EL (cell line): ENCODE measurements at regions not wholly inside any gene's neighbourhood (a gene's known extent, or its start where the extent isn't known, plus 50 kb on each side); places are given as distances from the start of the nearest gene placed in this dataset.
"Not testable (repeated sequence)": the region's sequence is repeated elsewhere in the genome, so short reads cannot be mapped to it uniquely, and the experiment has no call there.

Experiments
- DNase-seq: peaks from one replicate; pipeline ENCODE4 v3.0.0-alpha.2; 2016

GRCh38 chr2:66013456-66013855 is 421.5 kb upstream of the MEIS1 start:
- DNase-seq, result no peak

DNA sequence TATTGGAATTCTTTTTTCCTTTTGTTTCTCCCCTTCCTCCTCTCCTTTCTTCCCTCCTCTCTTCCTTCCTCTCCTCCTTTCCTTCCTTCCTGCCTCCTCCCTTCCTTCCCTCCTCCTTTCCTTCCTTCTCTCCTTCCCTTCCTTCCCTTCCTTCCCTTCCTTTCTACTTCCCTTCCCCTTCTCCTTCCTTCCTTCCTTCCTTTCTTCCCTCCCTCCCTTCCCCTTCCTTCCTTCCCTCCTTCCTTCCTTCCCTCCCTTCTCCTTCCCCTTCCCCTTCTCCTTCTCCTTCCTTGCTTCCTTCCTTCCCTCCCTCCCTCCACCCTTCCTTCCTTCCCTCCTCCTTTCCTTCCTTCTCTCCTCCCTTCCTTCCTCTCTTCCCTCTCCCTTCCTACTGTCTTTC is 431.0 kb upstream of the MEIS1 start:
- no peak for DNase-seq

- no peak for DNase-seq
Measured at GRCh38 chr2:66001538-66001937, 433.4 kb upstream of the MEIS1 start.

DNA sequence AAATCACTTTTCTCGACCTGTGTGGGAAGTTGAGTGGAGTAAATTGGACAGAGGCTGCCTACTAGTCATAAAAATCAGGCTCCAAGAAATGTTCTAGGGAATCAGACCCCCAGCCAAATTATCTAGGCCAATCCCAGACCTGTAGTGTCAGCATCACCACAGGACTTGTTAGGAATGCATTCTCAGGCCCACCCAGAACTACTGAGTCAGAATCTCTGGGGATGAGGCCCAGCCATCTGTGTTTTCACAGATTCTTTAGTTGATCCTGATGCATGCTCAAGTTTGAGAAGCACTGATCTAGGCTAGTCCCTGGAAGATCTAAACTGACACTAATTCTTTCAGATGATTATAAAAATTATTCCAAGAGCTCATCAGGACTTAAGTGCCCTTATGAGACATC is 434.0 kb upstream of the MEIS1 start:
- no peak for DNase-seq

DNA sequence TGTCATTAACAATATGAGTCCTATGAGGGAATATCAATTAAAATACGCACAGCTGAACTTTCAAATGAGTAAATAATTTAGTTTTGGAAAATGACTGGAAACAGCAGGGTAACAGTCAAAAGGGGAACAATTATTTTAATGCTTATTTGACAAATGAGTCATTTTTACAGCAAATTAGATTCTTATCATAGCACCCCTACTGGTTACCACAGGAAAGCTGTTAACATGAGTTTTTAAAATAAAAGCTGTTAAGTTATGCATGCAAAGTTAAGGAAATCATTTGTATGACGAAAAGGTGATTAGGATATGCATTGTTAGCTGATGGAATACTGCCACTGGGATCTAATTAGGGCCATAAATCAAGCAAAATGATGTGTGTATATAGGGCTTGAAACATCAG is 435.1 kb upstream of the MEIS1 start:
- no peak for DNase-seq

GRCh38 chr2:65999103-65999502 is 435.8 kb upstream of the MEIS1 start:
- no peak for DNase-seq

DNA sequence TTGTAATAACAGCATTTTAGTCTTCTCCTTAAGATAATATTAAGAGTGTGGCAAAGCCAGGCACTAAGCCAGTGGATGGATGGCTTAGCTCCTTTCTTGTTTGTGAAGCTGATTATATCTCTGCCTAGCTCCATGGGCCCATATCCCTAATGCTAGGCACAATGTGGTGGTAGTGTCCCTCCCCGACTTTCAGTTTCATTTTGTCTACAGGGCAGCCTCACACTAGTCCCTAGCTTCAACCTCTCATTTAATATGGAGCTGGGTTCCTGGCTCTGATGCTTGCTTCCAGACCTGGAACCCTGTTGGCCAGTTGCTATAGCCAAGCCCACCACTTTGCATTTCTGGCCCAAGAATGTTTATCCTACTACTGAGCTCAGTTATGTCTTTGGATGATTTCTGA is 437.0 kb upstream of the MEIS1 start:
- no peak for DNase-seq

DNA sequence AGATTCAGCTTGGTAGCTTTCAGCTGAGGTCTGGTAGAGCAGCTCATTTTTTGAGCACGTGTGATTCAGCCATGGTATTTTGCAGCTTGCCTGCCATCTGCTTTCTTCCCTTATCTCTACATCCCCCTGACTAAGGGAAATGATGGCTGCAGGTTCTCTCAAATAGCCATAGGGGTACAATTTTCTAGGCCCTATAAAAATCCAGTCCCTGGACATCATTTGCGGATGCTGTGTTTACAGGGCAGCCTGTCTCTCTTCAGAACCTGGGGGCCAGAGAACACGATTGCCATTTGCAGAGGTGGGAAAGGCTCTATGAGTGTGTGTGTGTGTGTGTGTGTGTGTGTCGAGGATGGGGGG is 442.7 kb upstream of the MEIS1 start:
- no peak for DNase-seq

DNA sequence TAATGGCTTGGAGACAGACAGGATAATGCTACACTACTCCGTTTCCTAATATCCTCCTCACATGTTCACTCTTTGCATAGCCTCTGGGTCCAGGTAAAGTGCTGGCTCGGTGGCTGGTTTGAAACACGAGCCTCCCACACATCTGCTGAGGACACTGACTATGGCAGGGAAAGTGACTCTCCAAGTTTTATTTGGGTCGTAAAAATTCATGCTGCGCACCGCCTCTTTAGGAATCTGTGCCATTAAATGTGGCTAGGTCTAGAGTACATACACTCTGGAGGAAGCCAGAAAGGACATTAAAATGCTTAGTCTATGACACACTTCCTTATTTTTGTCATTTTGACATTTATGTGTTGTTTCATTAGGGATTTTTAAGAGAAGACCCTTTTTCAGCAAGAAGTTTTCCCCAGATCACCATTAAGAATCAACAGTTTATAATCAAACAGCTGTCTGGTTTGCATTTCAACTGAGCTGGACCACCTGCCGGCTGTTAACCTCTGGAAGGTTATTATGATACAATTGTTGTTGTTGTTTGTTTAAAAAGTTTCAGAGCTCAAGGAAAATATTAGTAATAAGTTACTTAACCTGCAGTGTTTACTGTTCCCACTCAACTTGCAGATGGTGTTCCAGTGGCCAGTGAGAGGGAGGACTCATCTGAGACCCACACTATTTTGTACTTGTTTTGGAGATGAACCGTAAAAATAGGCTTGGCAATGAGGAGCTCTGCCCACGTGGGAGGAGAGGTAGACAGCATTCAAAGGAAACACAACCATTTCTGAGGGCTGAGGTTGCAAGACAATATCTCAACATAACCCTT is 443.3 kb upstream of the MEIS1 start:
- DNase-seq, result no peak

- DNase-seq, result no peak
Measured at GRCh38 chr2:65985986-65986385, 448.9 kb upstream of the MEIS1 start.

DNA sequence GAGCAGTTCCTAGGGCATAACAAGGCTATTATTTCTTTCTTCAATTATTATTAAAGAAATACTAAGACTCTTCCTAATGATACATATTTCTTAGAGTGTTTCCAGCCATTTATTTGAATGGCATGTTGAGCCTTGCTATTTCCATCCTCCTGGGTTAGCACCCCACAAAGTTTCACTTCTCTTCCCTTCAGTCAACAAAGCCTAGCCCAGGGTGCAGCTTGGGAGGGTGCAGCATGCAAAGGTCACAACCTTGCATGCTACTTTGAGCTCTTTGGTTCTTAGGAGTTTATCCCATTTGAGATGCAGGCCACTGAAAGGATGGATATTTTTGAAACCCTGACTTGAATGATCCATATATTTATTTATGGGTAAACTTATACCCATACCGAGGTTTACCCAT is 454.4 kb upstream of the MEIS1 start:
- no peak for DNase-seq

DNA sequence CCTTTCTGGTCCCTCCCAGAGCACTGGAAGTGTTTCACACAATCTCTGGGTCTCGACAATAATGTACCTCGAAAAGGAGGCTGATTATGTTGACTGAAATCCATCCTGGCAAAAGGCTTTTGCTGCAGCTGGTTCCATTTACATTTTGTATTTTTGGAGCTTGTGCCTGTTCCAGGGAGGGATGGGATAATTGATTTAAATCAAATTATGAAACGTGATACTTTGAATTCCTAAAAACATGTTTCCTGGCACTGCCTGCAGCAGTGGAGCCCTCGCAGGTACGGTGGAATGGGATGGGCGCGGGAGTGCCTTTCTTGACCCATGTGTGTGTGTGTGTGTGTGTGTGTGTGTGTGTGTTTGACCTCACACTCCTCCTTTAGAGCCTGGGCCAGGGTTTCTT is 455.5 kb upstream of the MEIS1 start:
- DNase-seq, result no peak

- no peak for DNase-seq
Measured at GRCh38 chr2:65974067-65974723, 460.7 kb upstream of the MEIS1 start.

- DNase-seq, result no peak
Measured at GRCh38 chr2:65969161-65969560, 465.8 kb upstream of the MEIS1 start.

- DNase-seq, result not testable (repeated sequence)
Measured at GRCh38 chr2:65963303-65963702, 471.6 kb upstream of the MEIS1 start.

- DNase-seq, result no peak
Measured at GRCh38 chr2:65960953-65961352, 474.0 kb upstream of the MEIS1 start.

DNA sequence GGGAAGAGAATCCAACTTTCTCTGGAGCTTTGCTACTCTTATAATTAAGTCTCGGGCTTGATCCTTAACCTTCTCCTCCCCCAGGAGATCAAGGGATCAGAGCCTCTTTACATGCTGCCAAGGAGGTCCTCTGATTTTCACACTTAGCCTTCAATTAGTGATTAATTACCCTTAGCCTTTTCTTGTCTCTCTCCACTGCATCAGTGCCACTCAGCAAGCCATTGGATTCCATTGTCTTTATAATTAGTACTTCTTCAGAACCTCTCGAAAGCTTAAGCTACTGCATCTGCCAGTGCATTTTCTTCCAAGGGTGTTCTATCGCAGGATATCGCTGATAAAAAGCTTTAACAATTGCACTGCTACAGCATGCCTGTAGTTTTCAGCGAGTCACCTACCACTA is 477.0 kb upstream of the MEIS1 start:
- DNase-seq, result no peak

GRCh38 chr2:65957454-65957853 is 477.5 kb upstream of the MEIS1 start:
- DNase-seq, result no peak

DNA sequence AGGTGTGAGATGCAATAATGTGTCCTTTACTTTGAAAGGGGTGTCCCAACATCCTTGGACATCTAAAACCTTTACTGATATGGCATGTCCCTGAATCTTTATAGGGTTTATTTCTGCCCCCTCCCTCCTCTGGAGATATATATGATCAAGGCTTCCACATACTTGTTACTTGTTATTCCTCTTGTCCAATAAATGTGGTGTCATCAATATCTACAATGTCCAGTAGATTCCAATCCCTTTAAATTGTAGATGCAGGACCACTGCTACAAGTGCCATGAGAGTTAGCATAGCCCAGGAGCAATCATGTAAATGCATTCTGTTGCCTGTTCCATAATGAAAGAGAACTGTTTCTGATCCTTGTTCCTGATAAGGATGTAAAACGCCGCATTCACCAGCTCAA is 479.7 kb upstream of the MEIS1 start:
- DNase-seq, result no peak

DNA sequence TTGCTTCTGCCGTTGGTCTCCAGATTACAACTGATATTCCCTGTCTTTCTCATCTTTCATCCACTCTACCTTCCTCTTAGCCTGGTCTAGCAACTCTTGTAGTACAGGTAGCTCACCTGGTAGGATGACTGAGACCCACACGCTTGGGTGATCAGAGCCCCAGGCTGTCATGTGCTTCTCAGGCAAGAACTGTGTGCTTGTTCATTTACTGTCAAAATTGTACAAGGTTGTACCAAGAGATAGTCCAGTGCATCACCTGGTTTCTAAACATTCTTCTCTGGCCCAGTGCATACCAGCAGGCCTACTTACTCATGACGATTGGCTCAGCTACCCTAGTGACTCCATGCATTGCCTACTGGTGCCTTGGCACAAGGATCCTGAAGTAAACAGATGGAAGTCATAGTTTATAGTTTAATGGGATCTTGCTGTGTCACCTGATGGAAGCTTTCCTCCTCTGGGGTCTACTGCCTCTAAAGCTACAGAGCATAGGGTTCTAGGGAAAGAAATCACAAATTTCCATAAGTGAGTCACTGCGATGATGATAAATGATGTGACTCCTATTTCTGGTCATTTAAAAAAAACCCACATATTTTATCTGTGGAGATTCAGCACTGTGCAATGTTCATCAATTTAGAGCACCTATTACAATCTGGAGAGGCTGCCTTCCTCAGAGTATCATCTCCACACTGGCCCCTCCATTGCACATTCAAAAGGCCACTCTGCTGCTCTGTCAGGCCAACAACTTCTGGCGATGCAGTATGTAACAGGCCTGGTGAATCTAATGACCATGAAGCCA is 481.8 kb upstream of the MEIS1 start:
- no peak for DNase-seq

GRCh38 chr2:65944213-65944612 is 490.7 kb upstream of the MEIS1 start:
- no peak for DNase-seq

GRCh38 chr2:65943099-65943786 is 491.7 kb upstream of the MEIS1 start:
- DNase-seq, result no peak

- no peak for DNase-seq
Measured at GRCh38 chr2:65940856-65941255, 494.1 kb upstream of the MEIS1 start.
